ENCODE measurements at regions not wholly inside any gene's neighbourhood (a gene's known extent, or its start where the extent isn't known, plus 50 kb on each side); places are given as distances from the start of the nearest gene placed in this dataset.

DNA sequence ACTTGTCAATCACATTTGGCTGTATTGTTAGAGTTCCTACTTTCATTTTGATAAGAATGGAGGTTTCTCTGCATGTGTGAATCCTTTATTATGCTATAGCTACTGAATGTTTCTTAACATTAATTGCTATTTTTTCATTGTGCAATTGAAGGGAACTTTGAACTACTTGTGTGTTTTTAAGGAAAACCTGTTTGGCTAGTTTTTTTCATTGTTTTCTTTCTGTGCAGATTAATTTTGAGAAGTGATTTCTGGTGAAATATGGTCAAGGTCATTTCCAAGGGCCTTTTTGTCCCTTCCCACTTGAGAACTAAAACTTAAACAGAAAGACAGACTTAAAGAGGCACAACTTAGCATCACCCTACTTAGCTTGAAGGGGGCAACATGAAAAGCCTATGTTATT, 1309.2 kb upstream of the WWC1 start:
- Histone ChIP-seq H3K27ac (ENCODE audit: low read depth, low read length, poor library complexity, severe bottlenecking) (no peak overlapping the region), H3K9me2 (ENCODE audit: low read depth, low read length) (no peaks in the 10 kb centered on the region), H3K4me3 (ENCODE audit: low read depth, low read length, poor library complexity, severe bottlenecking) (no peak overlapping the region), H3K9me3 (ENCODE audit: low read length) (no peaks in the 10 kb centered on the region), H4K20me1 (ENCODE audit: insufficient read depth, low read length) (no peaks in the 10 kb centered on the region), H2AFZ (ENCODE audit: low read length) (no peak overlapping the region), H3F3A (ENCODE audit: insufficient read depth, low read length) (no peaks in the 10 kb centered on the region), H3K27me3 (ENCODE audit: insufficient read depth, low read length) (no peaks in the 10 kb centered on the region), H3K9ac (ENCODE audit: low read length) (no peak overlapping the region), H3K36me3 (ENCODE audit: insufficient read depth, low read length) (no peaks in the 10 kb centered on the region), H3K4me2 (ENCODE audit: low read length) (no peak overlapping the region), H3K79me2 (ENCODE audit: insufficient read depth, low read length) (no peaks in the 10 kb centered on the region), H3K4me1 (ENCODE audit: insufficient read depth, low read length, severe bottlenecking) (no peaks in the 10 kb centered on the region)
- TF ChIP-seq EZH2 (IDR thresholded peaks at IDR 0.05; ENCODE audit: borderline replicate concordance, low read length) (no peak), CTCF (IDR thresholded peaks at IDR 0.05; ENCODE audit: low read length) (no peak)

DNA sequence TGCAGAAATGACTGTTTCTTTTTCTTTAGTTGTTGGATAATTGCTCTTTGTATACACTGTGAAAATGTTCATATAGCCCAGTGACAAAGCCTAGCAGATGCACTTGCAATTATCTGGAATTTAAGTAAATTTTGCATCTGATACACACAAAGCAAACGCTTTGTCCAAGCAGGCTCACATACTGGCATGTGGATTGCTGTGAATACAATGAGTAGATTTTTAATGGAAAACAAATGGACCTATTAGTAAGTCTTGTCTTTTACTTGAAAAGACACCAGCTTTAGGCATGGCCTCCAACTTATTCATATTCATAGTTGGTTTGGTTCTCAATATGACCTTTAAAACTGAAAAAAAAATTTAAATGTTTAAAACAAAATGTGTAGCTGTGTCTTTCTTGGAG, 1299.8 kb upstream of the WWC1 start:
- Histone ChIP-seq H3K4me1 (ENCODE audit: insufficient read depth, low read length, severe bottlenecking) (no peaks in the 10 kb centered on the region), H3K9me2 (ENCODE audit: low read depth, low read length) (no peaks in the 10 kb centered on the region), H3K36me3 (ENCODE audit: insufficient read depth, low read length) (no peaks in the 10 kb centered on the region), H3K79me2 (ENCODE audit: insufficient read depth, low read length) (no peaks in the 10 kb centered on the region), H4K20me1 (ENCODE audit: insufficient read depth, low read length) (no peaks in the 10 kb centered on the region), H3K9ac (ENCODE audit: low read length) (no peak overlapping the region), H3K27ac (ENCODE audit: low read depth, low read length, poor library complexity, severe bottlenecking) (no peak overlapping the region), H3F3A (ENCODE audit: insufficient read depth, low read length) (no peaks in the 10 kb centered on the region), H2AFZ (ENCODE audit: low read length) (no peak overlapping the region), H3K4me2 (ENCODE audit: low read length) (no peak overlapping the region), H3K27me3 (ENCODE audit: insufficient read depth, low read length) (no peaks in the 10 kb centered on the region), H3K9me3 (ENCODE audit: low read length) (no peaks in the 10 kb centered on the region), H3K4me3 (ENCODE audit: low read depth, low read length, poor library complexity, severe bottlenecking) (no peak overlapping the region)
- TF ChIP-seq CTCF (IDR thresholded peaks at IDR 0.05; ENCODE audit: low read length) = no peak
- TF ChIP-seq EZH2 (IDR thresholded peaks at IDR 0.05; ENCODE audit: borderline replicate concordance, low read length) = no peak

- H3K9me3 ChIP-seq (ENCODE audit: low read length) = no peaks in the 10 kb centered on the region
- H3K27me3 ChIP-seq (ENCODE audit: insufficient read depth, low read length) = no peaks in the 10 kb centered on the region
- H3F3A ChIP-seq (ENCODE audit: insufficient read depth, low read length) = no peaks in the 10 kb centered on the region
- no peak overlapping the region for H3K27ac ChIP-seq (ENCODE audit: low read depth, low read length, poor library complexity, severe bottlenecking)
- no peak overlapping the region for H3K4me3 ChIP-seq (ENCODE audit: low read depth, low read length, poor library complexity, severe bottlenecking)
- H3K9ac ChIP-seq (ENCODE audit: low read length) = no peak overlapping the region
- H3K4me1 ChIP-seq (ENCODE audit: insufficient read depth, low read length, severe bottlenecking) = no peaks in the 10 kb centered on the region
- H3K36me3 ChIP-seq (ENCODE audit: insufficient read depth, low read length) = no peaks in the 10 kb centered on the region
- H4K20me1 ChIP-seq (ENCODE audit: insufficient read depth, low read length) = no peaks in the 10 kb centered on the region
- TF ChIP-seq CTCF (IDR thresholded peaks at IDR 0.05; ENCODE audit: low read length) (no peak), EZH2 (IDR thresholded peaks at IDR 0.05; ENCODE audit: borderline replicate concordance, low read length) (no peak)
- no peak overlapping the region for H2AFZ ChIP-seq (ENCODE audit: low read length)
- H3K4me2 ChIP-seq (ENCODE audit: low read length) = no peak overlapping the region
- no peaks in the 10 kb centered on the region for H3K9me2 ChIP-seq (ENCODE audit: low read depth, low read length)
- H3K79me2 ChIP-seq (ENCODE audit: insufficient read depth, low read length) = no peaks in the 10 kb centered on the region
Observed at GRCh38 chr5:166992108-166992507, 1299.3 kb upstream of the WWC1 start.
